Spleen (tissue), 11 donors: ENCODE measurements at regions not wholly inside any gene's neighbourhood (a gene's known extent, or its start where the extent isn't known, plus 50 kb on each side); places are given as distances from the start of the nearest gene placed in this dataset.

ENCODE experiments used
- DNase-seq: peaks from one replicate; pipeline ENCODE4 v3.0.0-alpha.2; 2020
- H3K27ac ChIP-seq, 8 donors: fragments of 200-600 bp; sonication (generic) in 7 of 8; 1 replicate in 4 of 8; 2 replicates in 4 of 8; pipeline versions ENCODE4 v1.5.0 to v1.8.0; 2016 to 2021; ENCODE audit warnings: inconsistent platforms in 4 of 8, mild to moderate bottlenecking in 4 of 8, moderate library complexity in 1 of 8
- H3K27me3 ChIP-seq, 7 donors: fragments of 200-600 bp; sonication (generic) in 6 of 7; replicated peaks in 1 of 7; 1 replicate in 4 of 7; 2 replicates in 3 of 7; pipeline versions ENCODE4 v1.5.0 to v1.8.0; 2016 to 2021; ENCODE audit warnings: inconsistent platforms in 3 of 7, mild to moderate bottlenecking in 1 of 7
- H3K36me3 ChIP-seq, 6 donors: fragments of 200-600 bp; sonication (generic) in 5 of 6; 1 replicate in 4 of 6; 2 replicates in 2 of 6; pipeline versions ENCODE4 v1.5.0 to v1.8.0; 2016 to 2021; ENCODE audit warnings: inconsistent platforms in 2 of 6
- H3K4me1 ChIP-seq, 6 donors: fragments of 200-600 bp; sonication (generic) in 5 of 6; 1 replicate in 3 of 6; 2 replicates in 3 of 6; pipeline versions ENCODE4 v1.5.0 to v1.8.0; 2016 to 2021; ENCODE audit warnings: inconsistent platforms in 3 of 6
- H3K4me3 ChIP-seq, 8 donors: fragments of 200-600 bp; sonication (generic) in 7 of 8; 1 replicate in 4 of 8; 2 replicates in 4 of 8; pipeline versions ENCODE4 v1.5.0 to v1.8.0; 2016 to 2021; ENCODE audit warnings: inconsistent platforms in 4 of 8, mild to moderate bottlenecking in 4 of 8, moderate library complexity in 2 of 8
- H3K9me3 ChIP-seq, 8 donors: fragments of 200-600 bp; sonication (generic) in 7 of 8; 1 replicate in 4 of 8; 2 replicates in 4 of 8; pipeline versions ENCODE4 v1.5.0 to v1.8.0; 2016 to 2021; ENCODE audit warnings: inconsistent platforms in 4 of 8
- CTCF ChIP-seq, 11 experiments: fragments of 200-600 bp in 7 of 11; fragments of 450-650 bp in 4 of 11; sonication (generic) in 4 of 11; IDR thresholded peaks in 8 of 11; conservative IDR thresholded peaks in 3 of 11; 1 replicate in 7 of 11; 2 replicates in 4 of 11; pipeline versions ENCODE4 v1.4.0 to v1.8.0; 2016 to 2021; ENCODE audit warnings: antibody characterized with exemption in 11 of 11, inconsistent platforms in 4 of 11, mild to moderate bottlenecking in 1 of 11
- POLR2A ChIP-seq, 3 donors: fragments of 450-650 bp; IDR thresholded peaks; one replicate each; pipeline ENCODE4 v1.5.1; 2017; ENCODE audit warnings: antibody characterized with exemption in 3 of 3, mild to moderate bottlenecking in 1 of 3
- POLR2AphosphoS5 ChIP-seq, 3 donors: sonication (generic); formaldehyde crosslinking; IDR thresholded peaks; one replicate each; pipeline ENCODE4 v1.5.1; 2017; ENCODE audit warnings: antibody characterized with exemption in 3 of 3
- WGBS, 5 donors: extraction: QIAGEN DNeasy Blood & Tissue Kit in 3 of 5; methylation state at CpG; one replicate each; pipeline versions ENCODE4 v1.1.5 to v1.1.7; 2013 to 2018; 5-methylcytosine and 5-hydroxymethylcytosine counted together
- intact Hi-C: fragments of 100-400 bp; cut with DNase I; formaldehyde crosslinking; loops from one replicate; pipeline ENCODE4 v1.15.0; 2023; ENCODE audit warnings: low total_unique reads
- donor health status: healthy with polysubstance abuse.
- donor health status: DM: no; HTN: no; CAD: no; lungs with moderate emphysema.
- donor health status: DM: no; HTN: no; CAD: no.
- donor health status: Bipolar disorder and iron deficiency.
- donor health status: healthy.
- donor health status: DM: no; HTN: no; CAD: no.
- donor health status: DM: yes; HTN: yes; CAD: no.

GRCh38 chr1:219333626-219334025 is 159.9 kb downstream of the LYPLAL1 start:
- Histone ChIP-seq H3K27ac (no peak overlapping the region), H3K4me3 (no peak overlapping the region), H3K36me3 (no peaks in the 10 kb centered on the region), H3K4me1 (no peaks in the 10 kb centered on the region), H3K27me3 (no peaks in the 10 kb centered on the region), H3K9me3 (no peaks in the 10 kb centered on the region)
- intact Hi-C loops = no loop called here
- no peak for DNase-seq
- 65 to 90% (median 73%) methylated on average over 1 of the region's 1 CpG for WGBS, 5 donors
- TF ChIP-seq POLR2AphosphoS5 (IDR thresholded peaks at IDR 0.05) (no peak), CTCF (IDR thresholded peaks at IDR 0.05 in 8 of 11, conservative IDR thresholded peaks at IDR 0.05 in 3 of 11) (no peak), POLR2A (IDR thresholded peaks at IDR 0.05) (no peak)

- Histone ChIP-seq H3K4me3 (no peak overlapping the region), H3K4me1 (no peaks in the 10 kb centered on the region), H3K27ac (no peak overlapping the region), H3K9me3 (peaks cover 0 to 19% (median 6%) of the 10 kb centered on the region in 8 donors), H3K36me3 (no peaks in the 10 kb centered on the region), H3K27me3 (no peaks in the 10 kb centered on the region)
- 68 to 81% (median 73%) methylated on average over 5 of the region's 5 CpGs for WGBS, 5 donors
- intact Hi-C loops = no loop called here
- no peak for TF ChIP-seq POLR2AphosphoS5 (IDR thresholded peaks at IDR 0.05)
- TF ChIP-seq POLR2A (IDR thresholded peaks at IDR 0.05) = no peak
- no peak for TF ChIP-seq CTCF (IDR thresholded peaks at IDR 0.05 in 8 of 11, conservative IDR thresholded peaks at IDR 0.05 in 3 of 11)
- DNase-seq = no peak
Observed at GRCh38 chr1:219331424-219331823, 157.7 kb downstream of the LYPLAL1 start.

GRCh38 chr1:219330669-219331068 is 157.0 kb downstream of the LYPLAL1 start:
- intact Hi-C loops = no loop called here
- whole genome bisulfite sequencing, 5 donors = 68 to 100% (median 97%) methylated on average over 2 of the region's 2 CpGs

GRCh38 chr1:219330001-219330400 is 156.3 kb downstream of the LYPLAL1 start:
- TF ChIP-seq POLR2AphosphoS5 (IDR thresholded peaks at IDR 0.05) (no peak), CTCF (IDR thresholded peaks at IDR 0.05 in 8 of 11, conservative IDR thresholded peaks at IDR 0.05 in 3 of 11) (no peak), POLR2A (IDR thresholded peaks at IDR 0.05) (no peak)
- no peaks in the 10 kb centered on the region for H3K27me3 ChIP-seq
- H3K9me3 ChIP-seq = peaks cover 0 to 20% (median 6%) of the 10 kb centered on the region in 8 donors
- H3K4me3 ChIP-seq = no peak overlapping the region
- intact Hi-C loops = no loop called here
- no peak overlapping the region for H3K27ac ChIP-seq
- H3K36me3 ChIP-seq = no peaks in the 10 kb centered on the region
- H3K4me1 ChIP-seq = no peaks in the 10 kb centered on the region
- DNase-seq = no peak

More at GRCh38 chr1:219330669-219331068, 157.0 kb downstream of the LYPLAL1 start:
- DNase-seq = no peak
- TF ChIP-seq POLR2A (IDR thresholded peaks at IDR 0.05) (no peak), POLR2AphosphoS5 (IDR thresholded peaks at IDR 0.05) (no peak)
- Histone ChIP-seq H3K9me3 (peaks cover 0 to 20% (median 6%) of the 10 kb centered on the region in 8 donors), H3K4me3 (no peak overlapping the region), H3K27me3 (no peaks in the 10 kb centered on the region), H3K27ac (no peak overlapping the region), H3K4me1 (no peaks in the 10 kb centered on the region), H3K36me3 (no peaks in the 10 kb centered on the region)

- WGBS, 5 donors = 48 to 56% (median 54%) methylated on average over 4 of the region's 4 CpGs
- H3K4me1 ChIP-seq = no peaks in the 10 kb centered on the region
- H3K27ac ChIP-seq = no peak overlapping the region
- no peaks in the 10 kb centered on the region for H3K27me3 ChIP-seq
- H3K36me3 ChIP-seq = no peaks in the 10 kb centered on the region
- peaks cover 0 to 20% (median 6%) of the 10 kb centered on the region in 8 donors for H3K9me3 ChIP-seq
- intact Hi-C loops = no loop called here
- no peak for DNase-seq
- TF ChIP-seq POLR2A (IDR thresholded peaks at IDR 0.05) = no peak
- TF ChIP-seq CTCF (IDR thresholded peaks at IDR 0.05 in 8 of 11, conservative IDR thresholded peaks at IDR 0.05 in 3 of 11) = no peak
- TF ChIP-seq POLR2AphosphoS5 (IDR thresholded peaks at IDR 0.05) = no peak
- H3K4me3 ChIP-seq = no peak overlapping the region
Observed at GRCh38 chr1:219329578-219329977, 155.9 kb downstream of the LYPLAL1 start.
